GM19397 (cell line): ENCODE measurements at regions not wholly inside any gene's neighbourhood (a gene's known extent, or its start where the extent isn't known, plus 50 kb on each side); places are given as distances from the start of the nearest gene placed in this dataset.
"Not testable (repeated sequence)": the region's sequence is repeated elsewhere in the genome, so short reads cannot be mapped to it uniquely, and the experiment has no call there.

Experiments
- ATAC-seq: cut with Tn5 transposase; IDR thresholded peaks from one replicate; pipeline ENCODE4 v1.9.1; 2021; ENCODE audit warnings: mild to moderate bottlenecking, moderate library complexity; ENCODE audit not compliant: unreplicated experiment

- no peak for ATAC-seq
Measured at GRCh38 chr14:101634202-101634849, 73.0 kb downstream of the DIO3 start.

- ATAC-seq, result no peak
Measured at GRCh38 chr14:101634850-101635748, 73.8 kb downstream of the DIO3 start.

- no peak for ATAC-seq
Measured at GRCh38 chr14:101635749-101636560, 74.7 kb downstream of the DIO3 start.

GRCh38 chr14:101639241-101639833 lies 78.0 kb downstream of the DIO3 start:
- no peak for ATAC-seq

- ATAC-seq, result no peak
Measured at GRCh38 chr14:101643651-101644050, 82.4 kb downstream of the DIO3 start.

GRCh38 chr14:101654051-101654450 lies 92.8 kb downstream of the DIO3 start:
- ATAC-seq, result no peak

GRCh38 chr14:101657372-101657771 lies 96.1 kb downstream of the DIO3 start:
- no peak for ATAC-seq

GRCh38 chr14:101665478-101666078 lies 95.9 kb upstream of the PPP2R5C start:
- no peak for ATAC-seq

GRCh38 chr14:101666264-101666663 lies 95.2 kb upstream of the PPP2R5C start:
- no peak for ATAC-seq

GRCh38 chr14:101669629-101670028 lies 91.9 kb upstream of the PPP2R5C start:
- no peak for ATAC-seq

- no peak for ATAC-seq
Measured at GRCh38 chr14:101673873-101674272, 87.6 kb upstream of the PPP2R5C start.

- not testable (repeated sequence) for ATAC-seq
Measured at GRCh38 chr14:101675835-101676234, 85.7 kb upstream of the PPP2R5C start.

GRCh38 chr14:101677912-101678327 lies 83.6 kb upstream of the PPP2R5C start:
- ATAC-seq, result not testable (repeated sequence)

- ATAC-seq, result no peak
Measured at GRCh38 chr14:101681795-101682194, 79.7 kb upstream of the PPP2R5C start.

- ATAC-seq, result no peak
Measured at GRCh38 chr14:101683365-101683764, 78.1 kb upstream of the PPP2R5C start.

- no peak for ATAC-seq
Measured at GRCh38 chr14:101687756-101688546, 73.6 kb upstream of the PPP2R5C start.

- ATAC-seq, result no peak
Measured at GRCh38 chr14:101689039-101689501, 72.4 kb upstream of the PPP2R5C start.

- ATAC-seq, result not testable (repeated sequence)
Measured at GRCh38 chr14:101689966-101690365, 71.5 kb upstream of the PPP2R5C start.

- ATAC-seq, result no peak
Measured at GRCh38 chr14:101695659-101696058, 65.8 kb upstream of the PPP2R5C start.

- no peak for ATAC-seq
Measured at GRCh38 chr14:101704140-101704539, 57.4 kb upstream of the PPP2R5C start.
